ENCODE measurements at regions not wholly inside any gene's neighbourhood (a gene's known extent, or its start where the extent isn't known, plus 50 kb on each side); places are given as distances from the start of the nearest gene placed in this dataset.
A peak's percentile ranks its signal among the peaks of the same experiment; 100 is the strongest.

DNA sequence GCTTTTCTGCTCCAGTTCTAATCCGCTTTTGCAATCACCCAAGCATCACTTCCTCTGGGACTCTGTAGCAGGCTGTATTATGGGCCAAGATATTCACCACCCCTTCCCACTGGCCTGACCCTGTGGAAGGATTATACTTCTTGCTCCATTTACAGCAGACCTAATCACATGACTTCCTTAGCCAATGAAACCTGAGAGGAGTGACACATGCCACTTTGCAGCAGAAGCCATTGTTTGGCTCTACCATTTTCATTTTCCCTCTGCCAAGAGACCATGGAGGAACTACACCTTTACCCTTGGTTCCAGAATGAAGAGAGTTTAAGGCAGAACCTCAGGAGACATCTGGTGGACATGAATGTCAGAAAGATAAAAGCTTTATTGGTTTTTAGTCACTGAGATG is 134.9 kb upstream of the HSD17B12 start:
- no peak for DNase-seq

GRCh38 chr11:43546561-43547429 is 133.7 kb upstream of the HSD17B12 start:
- DNase-seq, result no peak

- no peak for DNase-seq
Measured at GRCh38 chr11:43547430-43547831, 133.1 kb upstream of the HSD17B12 start.

- DNase-seq, result no peak
Measured at GRCh38 chr11:43547889-43548381, 132.6 kb upstream of the HSD17B12 start.

DNA sequence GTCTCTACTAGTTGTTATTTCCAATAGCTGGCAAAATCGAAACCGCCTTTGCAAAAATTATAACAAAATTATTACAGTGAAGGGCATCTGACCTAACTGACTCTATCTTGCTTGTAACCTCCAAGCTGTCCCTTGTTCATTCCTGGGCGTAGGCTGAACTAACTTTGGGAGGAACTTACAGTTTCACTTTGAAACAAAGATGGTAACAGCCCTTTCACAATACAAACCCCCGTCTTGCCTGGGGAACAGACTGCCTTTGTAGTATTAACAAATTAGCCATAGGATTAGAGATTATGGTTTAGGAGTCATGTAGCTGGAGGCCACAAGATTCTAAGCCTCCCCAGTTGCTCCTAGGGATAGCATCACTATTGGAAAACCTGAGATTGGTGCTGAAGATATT is 131.6 kb upstream of the HSD17B12 start:
- DNase-seq, result no peak

DNA sequence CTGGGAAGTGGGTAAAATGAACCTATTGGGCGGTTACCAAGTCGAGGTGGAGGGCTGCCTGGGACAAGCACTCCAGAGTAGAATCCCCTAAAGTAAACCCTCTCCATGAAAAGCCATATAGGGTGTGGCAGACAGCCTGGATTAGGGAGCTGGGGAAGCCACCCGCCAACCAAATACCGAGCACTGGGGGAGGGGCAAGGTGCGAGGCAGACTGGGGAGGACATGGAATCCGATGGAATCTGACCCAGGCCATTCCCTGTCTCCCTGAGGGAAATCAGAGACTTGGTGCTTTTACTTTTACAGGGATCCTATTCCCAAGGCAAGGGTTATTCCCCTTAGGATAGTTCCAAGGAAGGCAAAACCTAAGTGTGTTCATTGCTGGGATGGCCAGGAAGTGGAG is 130.9 kb upstream of the HSD17B12 start:
- no peak for DNase-seq

- no peak for DNase-seq
Measured at GRCh38 chr11:43550714-43551113, 129.8 kb upstream of the HSD17B12 start.

DNA sequence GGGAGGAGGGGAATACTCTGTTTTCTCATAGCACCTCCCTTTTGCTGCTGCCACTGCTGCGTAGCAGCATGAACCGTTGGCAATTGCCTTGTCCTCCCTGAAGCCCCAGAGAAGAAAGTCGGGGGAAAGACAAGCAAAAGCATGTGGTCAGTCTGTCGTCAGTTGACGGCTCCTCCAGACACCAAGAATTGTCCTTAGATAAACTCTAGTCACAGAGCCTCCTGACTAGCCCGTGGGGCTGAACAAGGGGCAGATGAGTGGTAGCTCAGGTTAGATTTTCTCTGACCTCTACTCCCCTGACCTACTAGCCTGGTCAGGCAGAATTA is 126.4 kb upstream of the HSD17B12 start:
- DNase-seq, result no peak

- DNase-seq, result no peak
Measured at GRCh38 chr11:43555186-43555585, 125.4 kb upstream of the HSD17B12 start.

- DNase-seq, result no peak
Measured at GRCh38 chr11:43555816-43556611, 124.5 kb upstream of the HSD17B12 start.

- no peak for DNase-seq
Measured at GRCh38 chr11:43556612-43557375, 123.7 kb upstream of the HSD17B12 start.

- DNase-seq, result no peak
Measured at GRCh38 chr11:43557553-43558110, 122.9 kb upstream of the HSD17B12 start.

DNA sequence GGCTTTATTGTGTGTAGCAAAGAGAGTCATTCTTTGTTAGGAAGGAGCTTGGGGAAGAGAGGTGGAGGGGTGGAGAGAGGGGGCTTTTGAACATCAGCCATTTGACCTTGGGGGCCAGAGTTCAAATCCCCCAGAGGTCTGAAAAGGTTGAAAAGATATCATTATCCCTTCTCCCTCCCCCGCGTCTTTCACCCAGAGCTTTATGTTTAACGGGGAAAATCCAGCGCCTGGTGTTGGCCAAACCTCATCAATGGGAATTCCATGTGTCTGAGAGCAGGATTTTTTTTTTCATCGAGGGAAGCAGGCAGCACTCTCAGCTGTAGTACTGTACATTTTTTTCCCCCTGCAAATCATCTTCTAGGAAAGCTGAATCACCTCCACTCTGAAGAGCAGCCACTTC is 122.4 kb upstream of the HSD17B12 start:
- no peak for DNase-seq

DNA sequence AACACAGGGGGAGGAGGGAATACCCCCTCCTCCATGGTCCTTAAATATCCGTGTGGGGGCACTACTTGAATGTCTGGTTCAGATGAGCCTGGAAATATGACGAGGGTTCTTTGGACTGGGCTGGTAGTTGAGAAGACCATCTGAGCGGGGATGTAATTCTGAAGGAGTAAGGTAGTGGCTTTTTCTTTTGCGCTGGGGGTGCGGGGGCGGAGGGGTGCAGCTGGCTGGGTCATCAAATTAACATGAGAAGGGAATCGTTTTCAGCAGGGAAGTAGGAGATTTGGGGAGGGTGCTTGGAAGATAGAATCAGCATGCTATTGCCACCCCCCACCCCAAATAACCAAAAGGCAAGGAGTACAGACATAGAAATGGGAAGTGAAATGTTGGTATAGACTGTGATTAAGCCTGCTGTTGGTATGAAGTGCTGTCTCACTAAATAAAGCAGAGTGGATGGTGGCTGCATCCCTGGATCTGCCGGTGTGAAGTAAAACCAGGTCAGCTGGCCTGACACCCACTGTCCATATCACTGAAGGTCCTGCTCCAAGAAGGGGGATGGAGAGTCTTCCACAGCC is 121.9 kb upstream of the HSD17B12 start:
- DNase-seq, result no peak

DNA sequence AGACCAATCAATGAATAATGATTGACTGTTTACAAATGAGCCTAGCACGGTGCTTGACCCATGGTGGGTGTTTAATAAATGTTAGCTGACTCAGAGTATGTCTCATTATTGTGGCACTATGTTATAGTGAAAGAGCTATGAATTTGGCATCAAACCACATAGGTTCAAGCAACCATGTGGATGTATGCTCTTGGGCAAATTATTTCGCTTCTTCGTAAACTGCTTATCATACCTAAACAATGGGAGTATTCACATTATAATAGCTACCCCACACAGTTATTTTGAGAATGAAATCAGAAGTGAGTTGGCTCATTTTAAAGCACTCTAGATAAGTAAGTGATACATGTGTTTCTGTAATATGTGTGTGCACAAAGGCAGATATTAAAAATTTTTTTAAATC is 118.7 kb upstream of the HSD17B12 start:
- DNase-seq, result no peak

DNA sequence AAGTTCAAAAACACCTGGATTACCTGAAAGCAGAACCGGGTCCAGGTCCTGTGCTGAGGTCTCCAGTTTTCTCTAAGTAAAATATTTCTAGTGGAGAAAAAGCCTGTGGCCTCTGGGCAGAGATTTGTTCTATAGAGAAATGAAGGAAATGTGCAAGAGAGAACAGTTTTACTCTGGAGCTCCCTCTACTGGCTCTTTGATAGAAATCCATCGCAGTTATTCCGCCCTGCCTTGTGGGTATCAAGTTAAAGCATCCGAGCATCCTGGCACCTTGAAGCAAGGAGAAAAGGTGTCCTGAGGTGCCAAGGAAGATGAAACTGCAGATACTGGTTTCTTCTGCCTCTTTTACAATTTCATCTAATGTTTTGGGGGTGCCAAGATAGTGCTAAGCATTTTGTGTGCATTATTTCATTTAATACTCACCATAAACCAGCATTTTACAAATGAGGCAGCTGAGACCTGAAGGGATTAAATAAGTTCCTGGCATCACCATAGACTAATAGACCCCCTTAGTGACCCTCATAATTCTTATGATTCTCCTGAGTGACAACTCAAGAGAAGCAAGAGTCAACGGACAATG is 113.1 kb upstream of the HSD17B12 start:
- DNase-seq, result peak; percentile 73

GRCh38 chr11:43573233-43573632 is 107.3 kb upstream of the HSD17B12 start:
- DNase-seq, result peak; percentile 40

GRCh38 chr11:43573873-43574272 is 106.7 kb upstream of the HSD17B12 start:
- DNase-seq, result no peak

DNA sequence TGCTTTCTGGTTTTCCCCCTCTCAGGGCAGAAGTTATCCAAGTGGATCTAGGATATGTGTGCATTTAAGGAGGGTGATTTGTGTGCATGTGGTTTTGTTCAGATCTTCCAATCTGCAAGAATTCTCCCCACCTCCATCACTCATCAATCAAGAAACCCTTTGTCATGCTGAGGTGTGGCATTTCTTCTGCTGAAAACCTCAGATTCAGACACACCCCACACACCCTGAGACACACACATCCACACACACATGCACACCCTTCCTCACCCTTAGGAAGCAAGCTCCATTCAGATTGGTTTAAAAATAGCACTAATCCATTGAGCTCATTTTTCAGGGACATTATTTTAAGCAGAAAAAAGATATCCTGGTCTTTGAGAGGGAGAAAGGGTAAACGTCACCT is 106.1 kb upstream of the HSD17B12 start:
- DNase-seq, result no peak

GRCh38 chr11:43574949-43575912 is 105.3 kb upstream of the HSD17B12 start:
- DNase-seq, result peak; percentile 31

DNA sequence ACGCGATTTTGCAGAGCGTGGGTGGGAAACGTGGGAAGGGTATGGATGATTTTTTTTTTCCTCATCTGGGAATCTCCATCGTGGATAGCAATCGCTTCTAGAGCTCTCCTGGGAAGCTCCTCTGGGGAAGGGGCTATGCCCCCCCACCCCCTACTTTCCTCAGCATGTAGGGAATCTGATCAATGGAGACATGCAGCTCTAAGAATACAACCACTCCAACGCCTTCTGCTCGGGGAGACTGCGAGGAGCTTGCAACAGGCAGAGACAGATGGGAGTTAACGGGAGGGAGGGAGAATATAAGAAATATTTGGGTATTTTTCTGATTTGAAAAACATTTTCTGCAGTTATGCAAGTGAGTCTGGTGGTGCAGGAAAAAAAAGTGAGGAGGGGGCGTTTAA is 104.6 kb upstream of the HSD17B12 start:
- DNase-seq, result no peak

All from dermis blood vessel endothelial cell (primary cell).